Endothelial cell of umbilical vein (primary cell): ENCODE measurements at regions not wholly inside any gene's neighbourhood (a gene's known extent, or its start where the extent isn't known, plus 50 kb on each side); places are given as distances from the start of the nearest gene placed in this dataset.

Source experiments
- BruUV-seq: library from RNA; stranded (reverse); fragments of 400-500 nt; replicated peaks from 2 replicates; lab custom pipeline; 2021; lab: Mats Ljungman, UMichigan
- CTCF ChIA-PET: fragments of 300-600, 350-600 bp; sonication (Branson Sonifier 250); formaldehyde crosslinking; loops from one replicate; lab custom pipeline; 2021; ENCODE audit warnings: antibody characterized with exemption, inconsistent platforms; lab: Charles Lee
- POLR2A ChIA-PET: fragments of 300-600, 350-600 bp; sonication (Branson Sonifier 250); formaldehyde crosslinking; loops from one replicate; lab custom pipeline; 2021; ENCODE audit warnings: antibody characterized with exemption, inconsistent platforms; lab: Charles Lee
- DNase-seq: peaks from one replicate; pipeline ENCODE4 v3.0.0-alpha.2; 2011; ENCODE audit warnings: low read depth, low spot score
- FAIRE-seq: peaks from 2 replicates; lab custom pipeline; 2011; peaks lifted over from hg19 to GRCh38; lab: Jason Lieb, UNC
- H2AFZ ChIP-seq: 2 replicates; pipeline ENCODE4 v1.6.0; 2012; ENCODE audit warnings: low read depth, low read length, control low read depth, inconsistent platforms
- H3K27ac ChIP-seq: 2 replicates; pipeline ENCODE4 v1.5.1; 2011; ENCODE audit warnings: low read depth, mild to moderate bottlenecking, control low read depth, low read length, moderate library complexity; ENCODE audit not compliant: insufficient read depth
- H3K27me3 ChIP-seq, 2 experiments: 2 replicates each; pipeline versions ENCODE4 v1.6.0 to v1.6.1; 2011; ENCODE audit warnings: low read length in 2 of 2, mixed read lengths in 1 of 2; ENCODE audit not compliant: control insufficient read depth in 2 of 2, insufficient read depth in 2 of 2
- H3K36me3 ChIP-seq, 2 experiments: 2 replicates in 1 of 2; 3 replicates in 1 of 2; pipeline ENCODE4 v1.5.1; 2011; ENCODE audit warnings: low read length in 2 of 2, mild to moderate bottlenecking in 1 of 2, moderate library complexity in 1 of 2; ENCODE audit not compliant: control insufficient read depth in 2 of 2, insufficient read depth in 2 of 2; ENCODE audit errors: extremely low read depth in 1 of 2
- H3K4me1 ChIP-seq: 3 replicates; pipeline ENCODE4 v1.5.1; 2011; ENCODE audit warnings: mild to moderate bottlenecking, low read length; ENCODE audit not compliant: control insufficient read depth, insufficient read depth; ENCODE audit errors: extremely low read depth
- H3K4me2 ChIP-seq: 2 replicates; pipeline ENCODE4 v1.6.1; 2011; ENCODE audit warnings: low read length, control low read depth, mixed read lengths; ENCODE audit not compliant: insufficient read depth
- H3K4me3 ChIP-seq, 3 experiments: fragments of 200-600 bp in 1 of 3; sonication (generic), shearing (Covaris generic) in 1 of 3; replicated peaks in 1 of 3; 2 replicates each; pipeline ENCODE4 v1.5.1; 2011 to 2016; ENCODE audit warnings: control low read depth in 3 of 3, low read length in 3 of 3, mild to moderate bottlenecking in 2 of 3, inconsistent platforms in 1 of 3, low read depth in 1 of 3, moderate library complexity in 1 of 3; ENCODE audit not compliant: insufficient read depth in 1 of 3
- H3K79me2 ChIP-seq: 2 replicates; pipeline ENCODE4 v1.6.0; 2012; ENCODE audit warnings: low read length, inconsistent platforms; ENCODE audit not compliant: control insufficient read depth, insufficient read depth
- H3K9ac ChIP-seq: replicated peaks from 2 replicates; pipeline ENCODE3; 2011; ENCODE audit warnings: low read length, control low read depth; ENCODE audit not compliant: insufficient read depth; ENCODE audit errors: extremely low read depth
- H3K9me1 ChIP-seq: replicated peaks from 3 replicates; pipeline ENCODE4 v1.6.0; 2011; ENCODE audit warnings: mild to moderate bottlenecking, low read length; ENCODE audit not compliant: control insufficient read depth, insufficient read depth; ENCODE audit errors: extremely low read depth
- H3K9me3 ChIP-seq: replicated peaks from 2 replicates; pipeline ENCODE4 v1.5.1; 2012; ENCODE audit warnings: low read length, inconsistent platforms; ENCODE audit not compliant: control insufficient read depth, insufficient read depth
- H4K20me1 ChIP-seq: replicated peaks from 2 replicates; pipeline ENCODE3; 2011; ENCODE audit warnings: mild to moderate bottlenecking, low read length; ENCODE audit not compliant: control insufficient read depth, insufficient read depth; ENCODE audit errors: extremely low read depth
- CTCF ChIP-seq, 2 donors: IDR thresholded peaks; 1 replicate in 1 of 2; 2 replicates in 1 of 2; pipeline ENCODE4 v1.5.1; 2011; ENCODE audit warnings: low read length in 2 of 2, mild to moderate bottlenecking in 2 of 2, moderate library complexity in 2 of 2, control low read depth in 1 of 2, inconsistent platforms in 1 of 2, low read depth in 1 of 2; ENCODE audit not compliant: insufficient read depth in 1 of 2; ENCODE audit errors: extremely low read depth in 1 of 2
- EZH2 ChIP-seq: IDR thresholded peaks from 2 replicates; pipeline ENCODE4 v1.6.1; 2012; ENCODE audit warnings: borderline replicate concordance, low read depth, mild to moderate bottlenecking, moderate library complexity, low read length, inconsistent platforms; ENCODE audit not compliant: severe bottlenecking
- FOS ChIP-seq: IDR thresholded peaks from 2 replicates; pipeline ENCODE4 v1.6.1; 2011; ENCODE audit warnings: mild to moderate bottlenecking, low read length, moderate library complexity, borderline replicate concordance; ENCODE audit not compliant: insufficient read depth
- GATA2 ChIP-seq: IDR thresholded peaks from 2 replicates; pipeline ENCODE4 v1.7.0; 2011; ENCODE audit warnings: low read depth, mild to moderate bottlenecking, moderate library complexity, mixed read lengths, low read length; ENCODE audit not compliant: insufficient read length, insufficient read depth
- JUN ChIP-seq: IDR thresholded peaks from 2 replicates; pipeline ENCODE4 v1.6.1; 2011; ENCODE audit warnings: borderline replicate concordance, low read depth; ENCODE audit not compliant: insufficient read length, insufficient read depth
- MAX ChIP-seq: IDR thresholded peaks from 2 replicates; pipeline ENCODE4 v1.6.1; 2011; ENCODE audit not compliant: insufficient read depth, insufficient read length
- MYC ChIP-seq: IDR thresholded peaks from one replicate; pipeline ENCODE4 v1.6.1; 2011; ENCODE audit warnings: mild to moderate bottlenecking, low read depth, low read length
- POLR2A ChIP-seq: IDR thresholded peaks from 2 replicates; pipeline ENCODE4 v1.6.1; 2012; ENCODE audit warnings: low read depth, mild to moderate bottlenecking, control low read depth, low read length
- POLR2AphosphoS5 ChIP-seq: IDR thresholded peaks from 2 replicates; pipeline ENCODE4 v1.6.1; 2012; ENCODE audit warnings: low read depth, mild to moderate bottlenecking, control low read depth, low read length, moderate library complexity; ENCODE audit not compliant: insufficient read depth
- dilution Hi-C: fragments of 300-500 bp; cut with MboI; formaldehyde crosslinking; loops from one replicate; pipeline ENCODE4 v1.15.0; 2019; ENCODE audit warnings: low sequenced_read_pairs; ENCODE audit not compliant: extremely low pct_ligation_motif_present
- intact Hi-C: fragments of 100-400 bp; cut with micrococcal nuclease; formaldehyde crosslinking; loops from one replicate; pipeline ENCODE4 v1.10.0; 2022

DNA sequence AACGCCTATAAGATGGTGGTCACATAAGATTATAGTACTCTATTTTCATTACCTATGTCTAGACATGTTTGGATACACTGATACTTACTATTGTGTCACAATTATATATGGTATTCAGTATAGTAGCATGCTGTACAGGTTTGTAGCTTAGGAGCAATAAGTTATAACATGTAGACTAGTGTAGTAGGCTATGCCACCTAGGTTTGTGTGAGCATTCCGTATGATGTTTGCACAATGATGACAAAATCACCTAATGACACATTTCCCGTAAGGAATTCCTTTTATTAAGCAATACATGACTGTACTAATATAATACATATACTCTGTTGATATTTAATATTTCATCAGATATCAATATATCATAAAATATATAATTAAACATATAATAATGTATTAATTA lies 540.7 kb downstream of the BMP2 start:
- Histone ChIP-seq H3K79me2 (no peaks in the 10 kb centered on the region), H3K9me3 (no peaks in the 10 kb centered on the region), H3K27ac (no peak overlapping the region), H3K4me1 (no peaks in the 10 kb centered on the region), H3K4me2 (no peak overlapping the region), H3K9ac (no peak overlapping the region), H3K27me3 (no peaks in the 10 kb centered on the region), H3K4me3 (no peak overlapping the region), H3K36me3 (no peaks in the 10 kb centered on the region), H4K20me1 (no peaks in the 10 kb centered on the region), H3K9me1 (no peaks in the 10 kb centered on the region), H2AFZ (no peak overlapping the region)
- ChIA-PET POLR2A (no interaction called here), CTCF (interaction anchor here (1.0 to 1.4 kb wide), 2 partner anchors 21 to 22 kb away, joined by 3 to 6 read pairs; no protein-coding TSS in a partner anchor)
- intact Hi-C loops = no loop called here
- TF ChIP-seq POLR2AphosphoS5 = no peak
- no peak for TF ChIP-seq JUN
- TF ChIP-seq FOS = no peak
- no peak for TF ChIP-seq POLR2A
- no peak for TF ChIP-seq MAX
- no peak for TF ChIP-seq MYC
- dilution Hi-C loops = no loop called here
- no TSS peak for BruUV-seq
- no peak for DNase-seq
- FAIRE-seq = no peak

DNA sequence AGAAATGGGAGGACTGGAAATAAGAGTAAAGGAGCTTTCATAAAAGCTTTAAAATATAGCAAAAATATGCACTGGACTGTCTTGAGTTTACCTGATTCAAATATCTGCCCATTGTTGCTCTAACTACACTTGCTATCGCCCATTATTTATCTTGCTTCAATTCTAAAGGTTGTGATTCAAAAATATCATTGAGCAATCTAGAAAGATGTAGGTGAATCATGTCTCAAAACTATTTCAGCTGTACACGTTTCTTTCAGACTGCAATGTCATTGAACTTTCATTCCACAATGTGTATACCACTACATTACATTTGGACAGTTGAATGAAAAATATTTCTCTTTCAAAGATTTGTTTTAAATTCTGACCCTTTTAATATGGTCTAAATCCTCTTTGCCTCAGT lies 545.6 kb downstream of the BMP2 start:
- Histone ChIP-seq H3K36me3 (no peaks in the 10 kb centered on the region), H3K4me3 (no peak overlapping the region), H3K4me2 (no peak overlapping the region), H3K9me3 (no peaks in the 10 kb centered on the region), H3K9ac (no peak overlapping the region), H3K4me1 (no peaks in the 10 kb centered on the region), H2AFZ (no peak overlapping the region), H3K27ac (no peak overlapping the region), H3K9me1 (no peaks in the 10 kb centered on the region), H3K79me2 (no peaks in the 10 kb centered on the region), H4K20me1 (no peaks in the 10 kb centered on the region), H3K27me3 (no peaks in the 10 kb centered on the region)
- TF ChIP-seq GATA2 (no peak), MYC (no peak), FOS (no peak), JUN (no peak), CTCF (IDR thresholded peaks at IDR 0.05; ENCODE audit: extremely low read depth in 1 of 2, insufficient read depth in 1 of 2, low read depth in 1 of 2, low read length in 2 of 2) (no peak), POLR2AphosphoS5 (no peak), EZH2 (no peak), POLR2A (no peak), MAX (no peak)
- FAIRE-seq = no peak
- POLR2A ChIA-PET = no interaction called here
- dilution Hi-C loops (no loop called here), intact Hi-C loops (no loop called here)
- BruUV-seq = no TSS peak
- CTCF ChIA-PET = interaction anchor here (1.4 kb wide), 1 partner anchor 27 kb away, joined by 3 read pairs; no protein-coding TSS in a partner anchor
- no peak for DNase-seq
